Keratinocyte (primary cell): ENCODE measurements at regions not wholly inside any gene's neighbourhood (a gene's known extent, or its start where the extent isn't known, plus 50 kb on each side); places are given as distances from the start of the nearest gene placed in this dataset.

Experiments used
- CTCF ChIP-seq, 3 experiments: IDR thresholded peaks in 1 of 3; conservative IDR thresholded peaks in 1 of 3; optimal IDR thresholded peaks in 1 of 3; 2 replicates in 2 of 3; 3 replicates in 1 of 3; pipeline versions ENCODE3 to v1.5.1; 2011; ENCODE audit warnings: low read length in 3 of 3, mild to moderate bottlenecking in 3 of 3, moderate library complexity in 2 of 3, control low read depth in 1 of 3, inconsistent platforms in 1 of 3; ENCODE audit not compliant: insufficient read depth in 2 of 3; ENCODE audit errors: extremely low read depth in 1 of 3
- EZH2 ChIP-seq: IDR thresholded peaks from one replicate; pipeline ENCODE4 v1.6.1; 2012; ENCODE audit warnings: inconsistent platforms, mild to moderate bottlenecking, low read length, moderate library complexity

GRCh38 chr20:40587038-40587437 is 102.0 kb downstream of the MAFB start:
- no peak for TF ChIP-seq CTCF (optimal IDR thresholded peaks at IDR 0.05 in 1 of 3, IDR thresholded peaks at IDR 0.05 in 1 of 3, conservative IDR thresholded peaks at IDR 0.05 in 1 of 3; ENCODE audit: extremely low read depth in 1 of 3, insufficient read depth in 2 of 3, low read length in 3 of 3)
- no peak for TF ChIP-seq EZH2
